Stimulated activated CD4-positive, alpha-beta T cell treated with anti-CD3 and anti-CD28 coated beads, Interleukin-12 subunit alpha, Interleukin-12 subunit beta, amount 100 ng/mL, for 48 hours (primary cell): ENCODE measurements at regions not wholly inside any gene's neighbourhood (a gene's known extent, or its start where the extent isn't known, plus 50 kb on each side); places are given as distances from the start of the nearest gene placed in this dataset.
"Not testable (repeated sequence)": the region's sequence is repeated elsewhere in the genome, so short reads cannot be mapped to it uniquely, and the experiment has no call there.

Experiments used
- DNase-seq, 3 donors: peaks; one replicate each; pipeline ENCODE4 v3.0.0-alpha.2; 2020; ENCODE audit warnings: low read depth in 2 of 3, low spot score in 1 of 3

DNA sequence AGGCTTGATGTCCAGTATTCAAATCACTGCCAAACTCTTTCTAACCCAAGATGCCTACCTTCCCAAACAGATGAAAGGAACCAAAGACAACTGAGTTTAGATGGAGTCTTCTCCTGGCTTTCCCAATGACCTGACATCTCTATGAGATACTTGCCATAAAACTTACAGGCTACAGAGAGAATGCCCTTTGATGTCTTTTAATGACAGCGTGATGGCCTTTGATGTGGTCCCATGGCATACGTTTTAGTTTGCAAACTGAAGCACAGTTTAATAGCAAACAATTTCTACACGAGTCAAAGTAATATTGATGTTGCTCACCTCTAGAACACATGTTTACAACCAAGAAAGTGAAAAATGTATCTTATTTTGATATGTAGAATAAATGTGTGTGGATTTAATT is 73.2 kb downstream of the ZIC4 start:
- no peak for DNase-seq

DNA sequence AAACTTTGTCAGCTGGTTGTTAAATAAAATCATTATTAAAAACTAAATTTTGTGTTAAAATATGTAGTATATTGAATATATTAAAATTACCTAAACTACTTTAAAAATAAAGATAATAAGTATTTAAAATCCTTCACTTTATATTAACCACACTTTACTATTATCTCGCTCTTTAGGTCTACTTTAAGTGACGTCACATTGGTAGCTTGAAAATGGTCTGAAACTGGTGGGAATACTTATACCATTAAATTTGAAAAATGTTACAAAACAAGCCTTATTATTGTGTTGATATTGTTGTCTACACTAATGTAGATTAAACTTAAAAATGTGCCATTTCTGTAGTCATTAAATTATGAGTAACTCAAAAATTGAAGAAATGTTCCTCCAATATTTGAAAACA is 77.6 kb downstream of the ZIC4 start:
- no peak for DNase-seq

DNA sequence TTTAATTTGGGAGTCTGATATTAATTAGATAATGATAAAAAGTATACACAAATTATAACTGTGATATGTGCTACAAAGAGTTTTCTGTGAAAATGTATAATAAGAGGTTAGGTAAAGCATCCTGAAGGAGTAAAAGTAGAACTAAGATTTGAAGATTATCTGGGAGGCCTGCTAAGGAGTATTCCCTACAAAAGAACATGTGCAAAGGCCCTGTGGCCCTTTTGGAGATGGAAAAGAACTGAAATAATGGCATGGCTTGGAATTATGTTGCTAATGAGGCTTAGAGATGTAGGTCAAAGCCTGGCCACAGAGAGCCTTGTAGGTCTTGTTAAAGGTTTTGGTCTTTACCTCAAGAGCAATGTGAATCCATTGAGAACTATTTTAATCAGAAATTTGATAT is 82.0 kb downstream of the ZIC4 start:
- no peak for DNase-seq

- DNase-seq: no peak
Observed at GRCh38 chr3:147318900-147319299, 87.4 kb downstream of the ZIC4 start.

GRCh38 chr3:147317080-147317479 is 89.3 kb downstream of the ZIC4 start:
- DNase-seq: not testable (repeated sequence)

GRCh38 chr3:147313513-147313912 is 92.8 kb downstream of the ZIC4 start:
- DNase-seq: no peak

GRCh38 chr3:147312786-147313280 is 93.5 kb downstream of the ZIC4 start:
- DNase-seq: no peak

- no peak for DNase-seq
Observed at GRCh38 chr3:147311716-147312115, 94.6 kb downstream of the ZIC4 start.

GRCh38 chr3:147305533-147306250 is 100.7 kb downstream of the ZIC4 start:
- DNase-seq: no peak

- no peak for DNase-seq
Observed at GRCh38 chr3:147304756-147305155, 101.6 kb downstream of the ZIC4 start.

GRCh38 chr3:147301781-147302180 is 104.6 kb downstream of the ZIC4 start:
- no peak for DNase-seq

GRCh38 chr3:147299656-147300055 is 106.7 kb downstream of the ZIC4 start:
- DNase-seq: no peak

DNA sequence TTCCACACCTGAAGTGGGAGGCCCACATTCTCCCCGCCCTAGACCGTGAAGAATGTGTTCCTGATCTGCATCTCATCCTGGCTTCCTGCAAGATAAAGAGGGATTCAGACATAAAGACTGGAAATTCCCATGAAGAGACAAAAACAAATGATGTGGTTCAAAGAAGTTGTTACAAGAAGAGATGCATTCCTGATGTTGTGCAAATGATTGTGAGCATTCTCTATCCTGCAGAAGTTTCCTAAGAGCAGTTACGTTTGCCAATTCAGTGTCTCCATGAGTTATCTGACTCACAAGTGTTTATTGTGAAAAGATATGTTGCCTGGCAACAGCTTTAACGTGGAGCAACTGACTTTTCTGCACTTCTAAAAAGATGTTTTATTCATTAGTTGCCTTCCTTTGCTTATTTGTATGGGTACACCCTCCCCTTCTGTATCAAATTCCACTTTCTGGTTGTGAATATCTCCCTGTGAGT is 107.8 kb downstream of the ZIC4 start:
- DNase-seq: no peak

- DNase-seq: no peak
Observed at GRCh38 chr3:147297761-147298350, 108.5 kb downstream of the ZIC4 start.

- not testable (repeated sequence) for DNase-seq
Observed at GRCh38 chr3:147287370-147287769, 119.0 kb downstream of the ZIC4 start.

DNA sequence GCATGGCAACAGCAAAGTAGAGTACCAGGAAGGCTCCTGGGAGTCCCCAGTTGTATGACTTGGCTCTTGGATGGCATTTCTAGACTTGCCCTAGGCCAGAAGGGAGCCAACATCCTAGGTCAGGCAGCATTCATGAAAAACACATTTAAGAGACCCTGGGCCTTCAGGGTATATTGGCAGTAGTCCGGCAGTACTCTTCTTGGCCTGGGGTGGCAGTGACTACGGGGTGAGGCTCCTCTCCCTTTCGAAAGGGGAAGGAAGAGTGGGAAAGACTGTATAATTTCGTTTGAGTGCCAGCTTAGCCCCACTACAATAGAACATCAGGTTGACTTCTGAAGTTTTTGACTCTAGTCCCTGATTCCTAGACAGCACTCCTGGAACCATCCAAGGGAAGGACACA is 136.4 kb downstream of the ZIC4 start:
- no peak for DNase-seq

DNA sequence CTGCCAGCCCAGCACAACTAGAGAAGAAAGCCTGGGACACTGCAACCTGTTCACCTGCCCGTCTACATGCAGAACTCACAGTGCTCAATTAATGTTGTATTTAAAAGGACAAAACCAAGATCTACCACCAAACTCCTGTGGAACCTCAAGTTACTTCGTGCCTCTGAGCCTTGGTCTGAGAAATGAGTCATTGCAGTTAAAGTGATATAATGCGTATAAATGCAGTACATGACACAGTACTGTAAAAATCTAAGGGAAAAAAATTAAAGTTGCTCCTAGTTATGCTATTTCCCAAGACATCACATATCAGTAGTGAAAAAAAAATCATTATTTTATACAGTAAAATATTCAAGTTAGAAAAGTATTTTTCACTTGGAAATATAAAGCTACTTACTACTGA is 138.9 kb downstream of the ZIC4 start:
- DNase-seq: no peak

GRCh38 chr3:147257944-147258343 is 148.4 kb downstream of the ZIC4 start:
- no peak for DNase-seq

DNA sequence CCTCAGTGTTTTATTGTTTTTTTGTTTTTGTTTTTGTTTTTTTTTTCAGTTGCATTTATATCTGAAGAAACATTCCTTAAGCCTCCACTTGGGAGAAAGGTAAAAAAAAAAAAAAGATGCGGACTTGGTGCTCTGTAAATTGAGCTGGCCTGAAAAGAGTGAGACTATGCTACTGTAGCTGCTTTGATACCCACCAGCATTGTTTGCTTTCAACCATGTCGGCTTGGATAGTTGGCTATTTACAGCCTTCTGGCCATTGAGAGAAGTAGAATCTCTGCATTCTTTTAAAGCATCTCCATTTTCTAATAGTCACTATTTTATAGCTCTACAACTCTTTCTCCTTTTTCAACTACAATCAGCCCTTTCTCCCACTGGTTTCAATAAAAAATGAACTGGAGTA is 149.6 kb downstream of the ZIC4 start:
- no peak for DNase-seq

GRCh38 chr3:147246906-147247305 is 159.4 kb downstream of the ZIC4 start:
- no peak for DNase-seq

GRCh38 chr3:147245638-147246037 is 160.7 kb downstream of the ZIC4 start:
- DNase-seq: not testable (repeated sequence)

- DNase-seq: not testable (repeated sequence)
Observed at GRCh38 chr3:147245022-147245421, 161.3 kb downstream of the ZIC4 start.

DNA sequence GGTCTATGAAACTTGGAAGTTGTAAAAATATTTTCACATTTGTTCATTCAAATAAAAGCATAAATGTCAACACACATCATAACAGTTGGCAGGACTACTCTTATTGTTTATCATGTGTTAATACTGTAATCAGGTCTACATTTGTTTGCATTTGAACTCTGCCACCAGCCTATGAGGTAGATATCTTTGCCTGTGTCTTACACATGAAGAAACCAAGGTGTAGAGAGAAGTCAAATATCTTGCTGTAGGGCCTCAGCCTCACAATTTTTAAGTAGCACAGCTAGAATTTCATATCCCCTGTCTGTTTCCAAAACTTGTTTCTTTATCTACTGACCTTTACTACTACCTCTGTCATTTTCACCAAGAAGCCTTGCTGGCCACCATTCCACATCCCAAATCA is 161.9 kb downstream of the ZIC4 start:
- no peak for DNase-seq
